H1 (cell line): ENCODE measurements at regions not wholly inside any gene's neighbourhood (a gene's known extent, or its start where the extent isn't known, plus 50 kb on each side); places are given as distances from the start of the nearest gene placed in this dataset.

Experiments
- CTCF ChIA-PET: fragments of 300-600 bp; sonication (Branson Sonifier 250); formaldehyde crosslinking; loops from one replicate; lab custom pipeline; 2021; ENCODE audit not compliant: partially characterized antibody; lab: Charles Lee
- POLR2A ChIA-PET: fragments of 300-600 bp; sonication (Branson Sonifier 250); formaldehyde crosslinking; loops from one replicate; lab custom pipeline; 2021; ENCODE audit warnings: inconsistent platforms; ENCODE audit not compliant: partially characterized antibody; lab: Charles Lee
- DNase-seq, 2 experiments: peaks; one replicate each; pipeline versions ENCODE4 v3.0.0 to v3.0.0-alpha.2; 2010 to 2022; ENCODE audit warnings: low spot score in 2 of 2, low read depth in 1 of 2, mixed read lengths in 1 of 2
- FAIRE-seq: peaks from 2 replicates; lab custom pipeline; 2011; peaks lifted over from hg19 to GRCh38; lab: Jason Lieb, UNC
- H2AFZ ChIP-seq: 2 replicates; pipeline ENCODE4 v1.8.1; 2012; ENCODE audit warnings: low read length, inconsistent platforms
- H2AK5ac ChIP-seq: 2 replicates; pipeline ENCODE4 v1.6.1; 2013; ENCODE audit warnings: low read depth, low read length
- H2BK120ac ChIP-seq: replicated peaks from 2 replicates; pipeline ENCODE3; 2013; ENCODE audit warnings: low read depth, low read length, inconsistent platforms
- H2BK12ac ChIP-seq: 2 replicates; pipeline ENCODE4 v1.6.1; 2013; ENCODE audit warnings: low read depth, low read length
- H2BK15ac ChIP-seq: 2 replicates; pipeline ENCODE4 v1.6.1; 2013; ENCODE audit warnings: low read length
- H2BK20ac ChIP-seq: 2 replicates; pipeline ENCODE4 v1.6.1; 2013; ENCODE audit warnings: low read length
- H2BK5ac ChIP-seq: 2 replicates; pipeline ENCODE4 v1.6.1; 2013; ENCODE audit warnings: low read depth, low read length
- H3K14ac ChIP-seq: 2 replicates; pipeline ENCODE4 v1.6.1; 2013; ENCODE audit warnings: inconsistent platforms; ENCODE audit not compliant: insufficient read length
- H3K18ac ChIP-seq: 2 replicates; pipeline ENCODE4 v1.6.1; 2013; ENCODE audit warnings: low read length; ENCODE audit errors: extremely low read depth
- H3K23ac ChIP-seq: 2 replicates; pipeline ENCODE4 v1.6.1; 2013; ENCODE audit warnings: inconsistent platforms; ENCODE audit not compliant: insufficient read length
- H3K23me2 ChIP-seq: 2 replicates; pipeline ENCODE4 v1.6.1; 2013; ENCODE audit warnings: low read depth, low read length
- H3K27ac ChIP-seq: 2 replicates; pipeline ENCODE4 v1.6.1; 2011; ENCODE audit warnings: low read depth, low read length, inconsistent platforms
- H3K27me3 ChIP-seq, 4 experiments: replicated peaks in 1 of 4; 1 replicate in 1 of 4; 2 replicates in 3 of 4; pipeline versions ENCODE4 v1.6.1 to v1.8.1; 2011 to 2013; ENCODE audit warnings: low read length in 3 of 4, mild to moderate bottlenecking in 3 of 4, inconsistent platforms in 2 of 4, mixed read lengths in 2 of 4, moderate library complexity in 1 of 4; ENCODE audit not compliant: control insufficient read depth in 3 of 4, insufficient read depth in 3 of 4; ENCODE audit errors: extremely low read depth in 1 of 4
- H3K36me3 ChIP-seq, 4 experiments: 2 replicates each; pipeline versions ENCODE4 v1.6.1 to v1.8.1; 2011 to 2013; ENCODE audit warnings: mild to moderate bottlenecking in 4 of 4, low read length in 3 of 4, moderate library complexity in 2 of 4, control low read depth in 1 of 4, inconsistent platforms in 1 of 4; ENCODE audit not compliant: insufficient read depth in 4 of 4, control insufficient read depth in 2 of 4
- H3K4ac ChIP-seq: replicated peaks from 2 replicates; pipeline ENCODE3; 2013; ENCODE audit warnings: low read length, low read depth, mixed read lengths, inconsistent platforms; ENCODE audit not compliant: insufficient read length
- H3K4me1 ChIP-seq, 4 experiments: replicated peaks in 1 of 4; 1 replicate in 1 of 4; 2 replicates in 3 of 4; pipeline versions ENCODE4 v1.6.1 to v1.8.1; 2011 to 2013; ENCODE audit warnings: low read length in 3 of 4, inconsistent platforms in 2 of 4, mixed read lengths in 1 of 4; ENCODE audit not compliant: insufficient read depth in 4 of 4, control insufficient read depth in 3 of 4
- H3K4me2 ChIP-seq, 2 experiments: 2 replicates each; pipeline versions ENCODE4 v1.6.1 to v1.8.1; 2011 to 2013; ENCODE audit warnings: low read depth in 2 of 2, low read length in 2 of 2, control low read depth in 1 of 2, inconsistent platforms in 1 of 2, mild to moderate bottlenecking in 1 of 2; ENCODE audit not compliant: insufficient read depth in 1 of 2
- H3K4me3 ChIP-seq, 4 experiments: fragments of 200-600, 300-600 bp in 1 of 4; sonication (generic), shearing (Covaris generic), sonication (Bioruptor Twin) in 1 of 4; 2 replicates each; pipeline versions ENCODE4 v1.5.1 to v1.8.1; 2011 to 2016; ENCODE audit warnings: low read length in 4 of 4, low read depth in 3 of 4, control low read depth in 2 of 4, inconsistent platforms in 2 of 4, mild to moderate bottlenecking in 2 of 4, mixed read lengths in 1 of 4, moderate library complexity in 1 of 4; ENCODE audit not compliant: insufficient read depth in 2 of 4; ENCODE audit errors: extremely low read depth in 1 of 4
- H3K56ac ChIP-seq: replicated peaks from 2 replicates; pipeline ENCODE3; 2013; ENCODE audit warnings: low read depth, mild to moderate bottlenecking, mixed read lengths, low read length, inconsistent platforms; ENCODE audit not compliant: insufficient read length
- H3K79me1 ChIP-seq: 2 replicates; pipeline ENCODE4 v1.6.1; 2013; ENCODE audit warnings: low read depth, low read length, control low read depth
- H3K79me2 ChIP-seq, 2 experiments: 2 replicates each; pipeline versions ENCODE4 v1.6.1 to v1.8.1; 2012 to 2013; ENCODE audit warnings: low read length in 2 of 2, mild to moderate bottlenecking in 2 of 2, inconsistent platforms in 1 of 2; ENCODE audit not compliant: insufficient read depth in 2 of 2, control insufficient read depth in 1 of 2
- H3K9ac ChIP-seq, 4 experiments: replicated peaks in 1 of 4; 1 replicate in 1 of 4; 2 replicates in 3 of 4; pipeline versions ENCODE4 v1.6.1 to v1.8.1; 2011 to 2013; ENCODE audit warnings: low read depth in 3 of 4, low read length in 3 of 4, control low read depth in 2 of 4, mild to moderate bottlenecking in 2 of 4, moderate library complexity in 2 of 4, inconsistent platforms in 1 of 4; ENCODE audit errors: extremely low read depth in 1 of 4
- H3K9me3 ChIP-seq, 2 experiments: 2 replicates each; pipeline versions ENCODE4 v1.6.1 to v1.8.1; 2012 to 2013; ENCODE audit warnings: mild to moderate bottlenecking in 2 of 2, moderate library complexity in 2 of 2, control low read depth in 1 of 2, inconsistent platforms in 1 of 2, low read depth in 1 of 2, low read length in 1 of 2, mixed read lengths in 1 of 2; ENCODE audit not compliant: insufficient read depth in 2 of 2
- H4K20me1 ChIP-seq, 2 experiments: replicated peaks in 1 of 2; 2 replicates each; pipeline versions ENCODE3 to v1.8.1; 2011 to 2013; ENCODE audit warnings: inconsistent platforms in 2 of 2, low read length in 2 of 2, mild to moderate bottlenecking in 1 of 2; ENCODE audit not compliant: insufficient read depth in 2 of 2, control insufficient read depth in 1 of 2
- H4K5ac ChIP-seq: 2 replicates; pipeline ENCODE4 v1.6.1; 2013; ENCODE audit warnings: low read length, low read depth, mixed read lengths, inconsistent platforms; ENCODE audit not compliant: insufficient read length
- H4K8ac ChIP-seq: 2 replicates; pipeline ENCODE4 v1.8.0; 2013; ENCODE audit warnings: mild to moderate bottlenecking, moderate library complexity, low read length, inconsistent platforms; ENCODE audit not compliant: insufficient read depth; ENCODE audit errors: extremely low read depth
- H4K91ac ChIP-seq: replicated peaks from 2 replicates; pipeline ENCODE3; 2013; ENCODE audit warnings: low read length, mixed read lengths, inconsistent platforms; ENCODE audit not compliant: insufficient read length
- PHF8 ChIP-seq: fragments of 200-600 bp; sonication (generic); conservative IDR thresholded peaks from 2 replicates; pipeline ENCODE4 v1.7.1; 2012; ENCODE audit warnings: low read depth, mild to moderate bottlenecking, inconsistent platforms, low read length, moderate library complexity
- SP4 ChIP-seq: IDR thresholded peaks from 2 replicates; pipeline ENCODE4 v1.6.1; 2012; ENCODE audit warnings: low read length, inconsistent platforms
- YY1 ChIP-seq: IDR thresholded peaks from 2 replicates; pipeline ENCODE4 v1.6.1; 2011; ENCODE audit warnings: low read depth, mild to moderate bottlenecking, low read length
- WGBS, 2 experiments: shearing (Covaris generic) in 1 of 2; methylation state at CpG; one replicate each; pipeline versions ENCODE4 v1.1.6 to v1.1.7; 2013 to 2015; ENCODE audit warnings: low lambda C conversion rate in 2 of 2, mixed read lengths in 2 of 2, inconsistent platforms in 1 of 2, low coverage in 1 of 2, missing lambda C conversion rate in 1 of 2; ENCODE audit not compliant: insufficient replicate concordance in 2 of 2, insufficient coverage in 1 of 2, insufficient read length in 1 of 2; ENCODE audit errors: extremely low coverage in 1 of 2, missing lambda C conversion rate in 1 of 2; 5-methylcytosine and 5-hydroxymethylcytosine counted together
- TF ChIP-seq, protein P1 (sequence below): IDR thresholded peaks from 2 replicates; pipeline ENCODE4 v1.6.1; 2011; ENCODE audit warnings: low read depth, mild to moderate bottlenecking, low read length; ENCODE audit not compliant: insufficient read depth

DNA sequence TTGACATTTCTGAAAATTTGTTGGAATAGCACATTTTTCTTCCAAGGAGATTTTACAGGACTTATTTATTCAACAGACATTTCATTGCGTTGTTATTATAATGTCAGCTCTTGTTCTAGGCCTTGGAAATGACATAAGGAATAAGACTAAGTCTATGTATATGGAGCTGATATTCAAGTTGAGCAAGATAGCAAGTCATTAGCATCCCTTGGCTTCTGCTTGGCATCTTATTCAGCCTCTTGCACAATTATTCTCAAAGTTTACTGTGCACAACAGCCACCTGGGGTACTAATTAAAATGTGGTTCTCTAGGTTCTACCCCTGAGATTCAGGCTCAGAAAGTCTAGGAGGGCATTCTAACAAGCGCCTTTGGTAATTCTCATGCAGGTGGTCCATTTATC lies 304.8 kb upstream of the DDI1 start:
- no peak overlapping the region for H3K14ac ChIP-seq
- no peak overlapping the region for H4K5ac ChIP-seq
- H2AFZ ChIP-seq, result no peak overlapping the region
- no peak overlapping the region for H3K9ac ChIP-seq
- H3K27ac ChIP-seq, result no peak overlapping the region
- H2BK12ac ChIP-seq, result no peak overlapping the region
- H2BK20ac ChIP-seq, result no peak overlapping the region
- H3K79me2 ChIP-seq, result no peaks in the 10 kb centered on the region
- H3K4me1 ChIP-seq, result peaks cover 0 to 2% (median 0%) of the 10 kb centered on the region in 4 experiments; a peak in 2 of 7 replicates
- no peak overlapping the region for H4K8ac ChIP-seq
- no peak overlapping the region for H2BK120ac ChIP-seq
- no peak for DNase-seq
- H3K9me3 ChIP-seq, result peaks cover 10 to 15% of the 10 kb centered on the region in 2 experiments
- POLR2A ChIA-PET, result no interaction called here
- no peaks in the 10 kb centered on the region for H3K27me3 ChIP-seq
- H3K4ac ChIP-seq, result no peak overlapping the region
- no peak overlapping the region for H4K91ac ChIP-seq
- H3K18ac ChIP-seq, result no peak overlapping the region
- TF ChIP-seq SP4, result no peak
- TF ChIP-seq, protein P1, sequence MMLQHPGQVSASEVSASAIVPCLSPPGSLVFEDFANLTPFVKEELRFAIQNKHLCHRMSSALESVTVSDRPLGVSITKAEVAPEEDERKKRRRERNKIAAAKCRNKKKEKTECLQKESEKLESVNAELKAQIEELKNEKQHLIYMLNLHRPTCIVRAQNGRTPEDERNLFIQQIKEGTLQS, result no peak
- TF ChIP-seq PHF8, result no peak
- no peak for TF ChIP-seq YY1
- no peak overlapping the region for H3K4me3 ChIP-seq
- H3K23ac ChIP-seq, result no peak overlapping the region
- H2BK15ac ChIP-seq, result no peak overlapping the region
- no peak overlapping the region for H3K56ac ChIP-seq
- no peaks in the 10 kb centered on the region for H3K23me2 ChIP-seq
- no peak for FAIRE-seq
- H3K36me3 ChIP-seq, result no peaks in the 10 kb centered on the region; a peak in 1 of 8 replicates
- no peak overlapping the region for H2AK5ac ChIP-seq
- CTCF ChIA-PET, result no interaction called here
- no peaks in the 10 kb centered on the region for H4K20me1 ChIP-seq
- H3K4me2 ChIP-seq, result no peak overlapping the region
- no peak overlapping the region for H2BK5ac ChIP-seq
- H3K79me1 ChIP-seq, result no peaks in the 10 kb centered on the region
- 50% methylated on average over 2 of the region's 2 CpGs; no CpG with 5 or more reads in 1 of the 2 experiments for WGBS, 2 experiments
